NT2/D1 (cell line): ENCODE measurements at regions not wholly inside any gene's neighbourhood (a gene's known extent, or its start where the extent isn't known, plus 50 kb on each side); places are given as distances from the start of the nearest gene placed in this dataset.

ENCODE experiments used
- SUZ12 ChIP-seq: IDR thresholded peaks from 2 replicates; pipeline ENCODE4 v1.6.1; 2011; ENCODE audit not compliant: insufficient read length, insufficient read depth; ENCODE audit errors: extremely low read depth
- YY1 ChIP-seq: IDR thresholded peaks from 2 replicates; pipeline ENCODE4 v1.6.1; 2011; ENCODE audit not compliant: insufficient read length, insufficient read depth
- ZNF274 ChIP-seq: IDR thresholded peaks from 2 replicates; pipeline ENCODE4 v1.6.1; 2011; ENCODE audit warnings: mild to moderate bottlenecking, low read depth, low read length

GRCh38 chr12:75711271-75711670 lies 199.9 kb upstream of the KRR1 start:
- TF ChIP-seq SUZ12 = no peak
- TF ChIP-seq ZNF274 = no peak
- no peak for TF ChIP-seq YY1
